Left kidney (tissue), 1 donor: ENCODE measurements at regions not wholly inside any gene's neighbourhood (a gene's known extent, or its start where the extent isn't known, plus 50 kb on each side); places are given as distances from the start of the nearest gene placed in this dataset.
A peak's percentile ranks its signal among the peaks of the same experiment; 100 is the strongest.

Source experiments
- DNase-seq: peaks from one replicate; pipeline ENCODE4 v3.0.0-alpha.2; 2013

DNA sequence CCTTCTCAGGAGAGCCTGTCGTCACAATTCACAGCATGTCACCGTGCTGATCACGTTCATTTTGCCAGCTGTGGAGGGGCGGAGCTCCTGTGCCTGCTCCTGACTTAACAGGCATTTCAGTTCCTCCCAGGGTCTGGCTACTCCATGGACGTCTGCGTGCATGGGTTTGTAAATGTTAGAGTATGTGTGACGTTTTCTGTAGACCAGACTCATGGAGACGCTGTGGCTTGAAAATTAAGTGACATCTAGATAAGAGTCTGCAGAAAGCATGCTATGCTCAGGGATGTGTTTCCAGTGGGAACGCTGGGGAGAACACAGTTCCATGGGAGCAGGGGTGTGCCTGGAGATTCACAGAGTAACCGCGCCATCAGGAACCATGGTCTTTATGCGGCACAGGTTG is 804.0 kb downstream of the TBC1D22A start:
- DNase-seq: no peak

GRCh38 chr22:47565607-47566006 is 803.2 kb downstream of the TBC1D22A start:
- no peak for DNase-seq

DNA sequence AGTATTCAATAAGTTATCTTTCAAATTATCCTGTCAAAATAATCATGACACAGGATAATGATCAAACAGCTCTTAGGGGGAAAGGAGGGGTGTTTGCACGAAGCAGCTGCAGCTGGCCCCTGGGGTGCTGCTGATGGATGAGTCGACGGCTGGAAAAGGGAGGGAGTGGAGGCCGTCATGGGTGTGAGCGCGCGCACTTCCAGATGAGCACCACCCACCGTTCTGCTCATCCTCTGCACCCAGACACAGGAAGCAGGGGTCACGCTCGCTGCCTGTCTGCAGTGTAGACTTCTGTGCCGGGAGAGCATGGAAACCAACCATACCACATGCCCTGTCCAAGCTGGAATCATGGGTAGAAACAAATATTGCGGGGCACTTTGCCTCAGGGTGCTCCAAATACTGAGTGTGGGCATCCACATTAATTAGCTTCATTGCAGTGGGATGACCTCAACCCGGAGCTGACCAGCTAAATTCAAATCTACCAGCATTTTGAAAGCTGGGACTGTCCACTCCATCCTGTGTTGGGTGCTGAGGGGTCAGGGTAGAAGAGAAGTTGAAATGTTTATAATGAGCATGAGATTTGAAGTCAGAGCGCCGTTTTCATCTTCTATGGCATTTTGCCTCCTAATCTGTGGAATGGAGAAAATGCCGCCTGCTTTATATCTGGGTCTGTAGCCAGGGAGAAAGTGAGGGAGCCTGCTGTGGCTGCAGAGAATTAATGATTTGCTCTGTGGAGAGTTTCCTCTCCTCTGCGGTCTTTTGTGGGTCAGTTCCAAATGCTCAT is 802.4 kb downstream of the TBC1D22A start:
- no peak for DNase-seq

DNA sequence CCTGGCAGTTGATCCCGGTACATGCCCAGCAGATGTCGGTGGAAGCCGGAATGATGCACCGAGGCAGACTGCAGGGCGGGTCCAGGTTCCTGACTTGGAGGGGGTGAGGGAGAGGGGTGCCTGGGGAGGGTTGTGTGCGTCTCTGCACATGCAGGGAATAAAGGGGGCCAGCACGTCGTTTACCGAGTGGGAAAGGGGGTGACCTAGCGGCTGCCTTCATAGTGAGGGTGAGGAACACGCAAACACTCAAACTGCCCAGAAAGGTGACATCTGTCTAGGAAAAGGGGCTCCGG is 801.7 kb downstream of the TBC1D22A start:
- DNase-seq: no peak

DNA sequence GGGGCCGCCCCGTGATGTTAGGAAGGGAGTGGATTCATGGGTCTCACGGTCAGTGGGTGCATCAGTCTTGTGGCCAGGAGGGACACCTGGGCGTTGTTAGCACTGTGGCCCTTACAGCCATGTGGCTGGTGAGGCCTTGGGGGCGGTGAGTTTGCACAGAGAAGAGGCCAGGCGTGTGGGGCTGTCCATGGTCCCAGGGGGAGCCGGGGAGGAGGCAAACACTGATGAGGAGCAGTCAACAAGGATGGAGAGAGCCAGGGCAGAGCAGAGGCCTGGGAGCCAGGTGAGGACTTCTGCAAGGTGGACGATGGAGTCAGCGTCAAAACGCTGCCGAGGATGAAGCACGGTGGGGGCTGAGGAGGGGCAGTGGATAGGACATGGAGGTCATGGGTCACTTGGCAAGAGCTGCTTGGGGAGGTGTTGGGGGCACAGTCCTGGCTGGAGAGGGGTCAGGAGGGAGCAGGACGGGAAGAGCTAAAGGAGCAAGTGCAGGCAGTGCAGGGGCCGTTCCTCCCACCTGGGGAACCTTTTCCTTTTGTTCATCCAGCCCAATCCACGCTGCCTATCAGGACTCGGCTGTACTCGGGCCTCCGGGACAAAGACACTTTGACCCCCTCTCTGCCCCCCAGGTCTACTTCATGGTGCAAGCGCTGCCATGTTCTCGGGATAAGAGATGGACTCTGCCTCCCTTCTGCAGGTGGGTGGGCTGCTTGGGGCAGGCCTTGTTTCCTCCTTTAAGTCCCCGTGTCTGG is 801.1 kb downstream of the TBC1D22A start:
- DNase-seq: no peak

- no peak for DNase-seq
Observed at GRCh38 chr22:47561766-47562165, 799.3 kb downstream of the TBC1D22A start.

GRCh38 chr22:47561115-47561675 is 798.7 kb downstream of the TBC1D22A start:
- DNase-seq: no peak

DNA sequence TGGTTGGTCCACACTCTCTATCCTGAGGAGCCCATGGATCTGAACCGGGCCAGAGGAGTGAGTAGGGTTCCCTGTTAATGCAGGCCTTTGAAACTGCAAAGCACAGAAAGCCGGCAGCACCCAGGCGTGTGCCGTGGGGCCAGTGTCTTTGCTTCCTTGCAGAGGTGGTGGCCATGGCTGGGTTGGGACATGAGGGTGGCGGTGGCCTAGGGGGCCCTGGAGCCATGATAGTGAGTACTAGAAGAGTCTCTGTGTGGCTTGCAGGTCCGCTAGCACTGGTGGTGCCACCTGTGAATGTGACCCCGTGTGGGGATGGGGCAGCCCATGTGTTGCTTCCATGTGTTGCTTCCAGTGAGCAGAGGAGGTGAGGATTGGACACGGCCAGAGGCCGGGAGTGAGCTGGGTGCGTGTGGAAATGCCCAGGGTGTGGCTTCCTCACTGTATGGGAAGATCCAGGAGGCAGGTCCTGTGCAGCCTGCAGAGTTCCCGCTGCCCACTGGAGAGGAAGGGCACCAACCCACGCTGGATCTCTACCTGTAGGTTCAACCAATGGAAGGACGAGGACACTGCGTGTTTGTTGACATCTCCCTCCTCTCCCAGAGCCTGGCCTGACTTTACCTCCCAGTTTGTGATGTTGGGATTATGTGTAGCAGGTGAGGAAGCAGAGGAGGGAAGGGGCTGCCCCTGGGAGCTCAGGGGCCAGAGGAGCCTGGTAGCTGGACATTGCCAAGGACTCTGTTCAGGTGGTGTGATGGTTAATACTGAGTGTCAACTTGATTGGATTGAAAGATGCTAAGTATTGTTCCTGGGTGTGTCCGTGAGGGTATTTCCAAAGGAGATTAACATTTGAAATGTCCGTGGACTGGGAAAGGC is 796.6 kb downstream of the TBC1D22A start:
- DNase-seq: no peak

DNA sequence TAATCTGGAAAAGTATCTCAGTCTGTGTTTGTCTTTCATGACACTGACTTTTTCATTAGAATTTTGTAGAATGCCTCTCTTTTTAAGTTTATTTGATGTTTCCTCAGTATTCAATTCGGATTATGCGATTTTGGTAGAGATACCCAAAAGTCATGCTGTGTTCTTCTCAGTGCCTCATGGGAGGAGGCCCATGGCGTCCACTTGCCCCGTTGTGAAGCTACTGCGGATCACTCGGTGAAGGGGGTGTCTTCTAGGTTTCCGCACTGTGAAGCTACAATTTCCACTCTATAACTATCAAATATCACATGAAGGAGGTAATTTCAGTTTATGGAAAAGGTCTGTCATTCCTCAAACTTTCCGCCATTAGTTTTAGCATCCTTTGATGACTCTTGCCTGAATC is 794.0 kb downstream of the TBC1D22A start:
- DNase-seq: no peak

- DNase-seq: no peak
Observed at GRCh38 chr22:47553436-47553835, 791.0 kb downstream of the TBC1D22A start.

GRCh38 chr22:47552541-47553205 is 790.2 kb downstream of the TBC1D22A start:
- DNase-seq: no peak

- DNase-seq: no peak
Observed at GRCh38 chr22:47552024-47552423, 789.6 kb downstream of the TBC1D22A start.

DNA sequence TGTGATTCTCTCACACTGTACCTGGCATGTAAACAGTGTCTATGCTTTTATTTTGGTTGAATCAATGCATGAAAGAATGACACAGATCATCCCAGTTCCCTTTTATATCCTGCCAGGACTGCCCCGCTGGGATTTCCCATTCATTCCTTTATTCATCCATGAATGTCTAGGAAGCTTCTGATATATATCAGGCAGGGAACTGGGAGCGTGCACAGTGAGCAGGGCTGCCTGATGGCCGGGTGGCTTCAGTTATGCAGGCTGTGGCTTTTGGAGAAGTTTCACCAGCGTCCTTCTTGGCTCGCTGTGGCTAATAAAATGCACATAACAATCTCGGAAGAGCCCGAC is 789.0 kb downstream of the TBC1D22A start:
- no peak for DNase-seq

- DNase-seq: peak; percentile 34
Observed at GRCh38 chr22:47550524-47551430, 788.3 kb downstream of the TBC1D22A start.

DNA sequence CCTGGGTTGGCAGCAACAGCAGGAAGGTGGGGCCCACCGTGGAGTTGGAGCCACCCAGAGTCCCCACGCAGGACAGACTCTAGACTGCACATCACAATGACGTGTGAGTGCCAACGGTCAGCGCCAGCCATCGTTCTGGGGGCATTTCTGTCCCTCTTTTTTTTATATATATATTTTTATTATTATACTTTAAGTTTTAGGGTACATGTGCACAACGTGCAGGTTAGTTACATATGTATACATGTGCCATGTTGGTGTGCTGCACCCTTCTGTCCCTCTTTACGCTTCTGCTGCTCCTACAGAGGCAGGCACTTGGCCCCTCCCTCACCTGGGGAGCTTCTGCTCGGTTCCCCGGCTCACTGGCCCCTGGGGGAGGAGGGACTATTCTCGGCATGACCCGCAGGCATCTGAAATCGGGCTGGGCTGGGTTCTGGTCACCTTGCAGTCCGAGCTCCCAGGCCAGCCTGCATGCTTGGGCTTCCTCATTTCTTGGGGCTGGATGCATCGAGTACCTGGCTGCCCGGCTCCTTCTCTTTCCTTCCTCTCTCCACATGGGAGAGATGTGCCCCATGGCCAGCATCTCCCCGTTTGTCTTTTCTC is 787.4 kb downstream of the TBC1D22A start:
- DNase-seq: no peak

DNA sequence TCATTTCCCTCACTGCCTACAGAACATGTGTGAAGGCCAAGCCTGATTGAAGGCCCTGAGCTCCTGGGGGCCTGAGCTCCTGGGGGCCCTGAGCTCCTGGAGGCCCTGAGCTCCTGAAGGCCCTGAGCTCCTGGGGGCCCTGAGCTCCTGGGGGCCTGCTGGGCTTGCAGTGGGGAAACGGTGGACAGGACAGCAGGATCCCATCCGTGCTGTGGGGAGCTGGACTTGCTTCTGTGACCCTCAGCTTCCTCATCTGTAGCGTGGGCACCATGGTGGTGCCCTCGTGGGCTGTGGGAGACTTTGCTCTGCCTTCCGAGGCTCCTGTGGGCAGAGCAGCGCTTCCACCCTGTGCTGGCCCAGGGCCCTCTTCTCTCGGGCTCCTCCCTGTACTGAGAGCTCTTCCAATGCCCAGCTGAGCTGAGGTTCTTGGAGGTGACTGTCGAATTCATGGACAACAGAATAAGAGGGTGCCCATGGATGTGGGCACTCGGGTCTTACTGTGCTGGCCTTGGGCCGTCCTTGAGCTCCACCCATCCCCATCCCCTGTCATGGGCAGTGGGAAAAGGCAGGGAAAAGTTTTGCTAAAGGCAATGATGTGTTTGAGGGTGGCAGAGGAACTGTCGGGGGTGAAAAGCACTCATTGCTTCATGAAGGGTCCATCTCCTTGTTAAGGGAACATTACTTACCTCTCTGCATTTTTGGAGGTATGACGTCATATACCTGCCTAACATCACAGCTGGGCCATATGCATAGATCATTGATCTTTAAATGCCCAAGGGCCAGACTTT is 786.7 kb downstream of the TBC1D22A start:
- no peak for DNase-seq

DNA sequence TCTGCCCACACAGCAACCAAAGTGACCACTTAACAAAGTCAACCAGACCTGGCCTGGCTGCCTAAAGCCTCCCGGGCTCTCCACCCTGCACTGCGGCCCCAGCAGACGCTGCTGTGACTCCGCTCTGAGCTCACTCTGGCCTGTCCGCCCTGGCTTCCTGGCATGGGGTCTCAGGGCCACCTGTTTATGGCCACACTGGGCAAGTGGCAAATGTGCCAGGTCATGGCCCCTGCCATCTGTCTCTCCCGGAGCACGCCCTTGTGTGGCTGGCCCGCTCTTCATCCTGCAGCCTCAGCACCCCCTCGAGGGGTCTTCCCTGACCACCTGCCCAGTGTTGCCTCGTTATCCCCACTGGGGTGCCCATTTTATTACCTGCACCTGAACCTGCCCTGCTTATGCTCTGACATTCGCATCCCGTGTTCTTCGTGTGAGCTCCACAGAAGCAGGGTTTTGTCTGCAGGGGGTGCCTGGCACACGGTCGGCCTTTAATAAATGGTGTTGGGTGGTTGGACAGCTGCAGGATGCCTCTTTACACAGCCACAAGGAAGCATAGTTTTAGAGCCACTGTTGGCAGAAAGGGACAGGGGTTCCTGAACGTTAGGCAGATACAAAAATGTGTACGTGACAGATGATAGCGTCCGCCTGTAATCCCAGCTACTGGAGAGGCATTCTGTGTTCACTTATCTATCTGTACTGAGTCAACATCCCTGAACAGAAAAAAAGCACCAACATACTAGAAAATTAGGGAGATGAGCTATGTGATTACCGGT is 785.6 kb downstream of the TBC1D22A start:
- DNase-seq: no peak

- DNase-seq: no peak
Observed at GRCh38 chr22:47547239-47547661, 784.8 kb downstream of the TBC1D22A start.

DNA sequence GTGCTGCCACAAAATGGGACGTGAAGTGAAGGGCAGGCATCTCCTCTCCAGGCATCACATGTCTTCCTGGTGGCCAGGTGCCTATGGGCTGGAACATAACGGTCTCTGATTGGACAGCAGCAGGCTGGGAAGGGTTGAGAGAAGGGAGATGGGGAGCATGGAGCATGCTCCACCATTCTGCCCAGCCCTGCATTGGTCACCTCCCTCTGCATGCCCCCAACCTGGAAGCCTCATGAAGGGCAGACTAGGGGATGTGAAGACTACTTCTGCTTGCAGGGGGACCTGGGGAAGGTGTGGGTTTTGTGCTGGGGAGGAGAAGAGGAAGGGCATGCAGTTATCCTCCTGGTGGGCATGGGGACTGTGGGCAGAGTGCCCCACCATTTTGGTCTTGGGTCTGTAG is 782.2 kb downstream of the TBC1D22A start:
- no peak for DNase-seq
